HG03460 (cell line): ENCODE measurements at regions not wholly inside any gene's neighbourhood (a gene's known extent, or its start where the extent isn't known, plus 50 kb on each side); places are given as distances from the start of the nearest gene placed in this dataset.

Experiments
- ATAC-seq: cut with Tn5 transposase; IDR thresholded peaks from one replicate; pipeline ENCODE4 v1.9.1; 2021; ENCODE audit not compliant: unreplicated experiment

GRCh38 chr10:70939441-70940003, 51.2 kb upstream of the PCBD1 start:
- no peak for ATAC-seq

- no peak for ATAC-seq
These were observed 52.6 kb upstream of the PCBD1 start for GRCh38 chr10:70940834-70941568.

GRCh38 chr10:70942125-70942524, 53.8 kb upstream of the PCBD1 start:
- no peak for ATAC-seq

DNA sequence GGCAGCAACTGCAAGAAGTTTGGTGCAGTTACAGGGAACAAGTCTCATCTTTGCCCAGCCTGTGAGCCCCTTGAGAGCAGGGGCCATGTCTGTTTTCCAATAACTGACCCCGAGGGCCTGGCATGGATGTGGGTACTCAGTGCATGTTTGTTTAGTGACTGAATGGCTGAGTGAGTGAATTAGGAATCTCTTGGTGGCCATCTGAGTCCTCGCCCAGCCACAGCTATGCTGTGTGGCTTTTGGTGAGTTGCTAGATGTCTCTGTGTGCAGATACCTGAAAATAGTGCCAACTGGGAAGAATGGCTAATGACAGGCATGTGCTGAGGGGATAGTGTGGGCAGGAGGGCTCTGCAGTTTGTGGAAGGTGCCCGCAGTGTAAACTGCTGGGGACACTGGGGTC, 54.4 kb upstream of the PCBD1 start:
- no peak for ATAC-seq

DNA sequence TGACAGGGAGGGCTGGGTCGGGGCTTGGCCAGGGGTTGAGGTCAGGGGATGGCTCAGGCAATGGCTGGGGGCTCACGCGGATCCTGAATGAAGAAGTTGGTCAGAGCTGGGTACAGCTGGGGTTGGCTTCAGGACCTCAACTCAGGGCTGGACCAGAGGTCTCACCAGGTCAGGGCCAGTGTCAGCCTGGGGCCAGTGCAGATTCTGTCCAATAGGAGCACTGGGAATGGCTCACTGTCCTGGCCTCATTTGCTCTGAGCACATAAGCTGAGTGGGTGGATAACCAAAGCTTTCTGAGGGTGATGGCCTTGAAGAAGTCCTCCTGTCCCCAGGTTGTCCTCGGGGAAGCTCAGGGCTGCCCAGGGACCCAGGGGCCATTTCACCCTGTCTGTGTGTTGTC, 54.9 kb upstream of the PCBD1 start:
- no peak for ATAC-seq

- ATAC-seq, result no peak
These were observed 55.6 kb upstream of the PCBD1 start for GRCh38 chr10:70943841-70944466.

- ATAC-seq, result no peak
These were observed 61.7 kb upstream of the PCBD1 start for GRCh38 chr10:70950037-70950436.

DNA sequence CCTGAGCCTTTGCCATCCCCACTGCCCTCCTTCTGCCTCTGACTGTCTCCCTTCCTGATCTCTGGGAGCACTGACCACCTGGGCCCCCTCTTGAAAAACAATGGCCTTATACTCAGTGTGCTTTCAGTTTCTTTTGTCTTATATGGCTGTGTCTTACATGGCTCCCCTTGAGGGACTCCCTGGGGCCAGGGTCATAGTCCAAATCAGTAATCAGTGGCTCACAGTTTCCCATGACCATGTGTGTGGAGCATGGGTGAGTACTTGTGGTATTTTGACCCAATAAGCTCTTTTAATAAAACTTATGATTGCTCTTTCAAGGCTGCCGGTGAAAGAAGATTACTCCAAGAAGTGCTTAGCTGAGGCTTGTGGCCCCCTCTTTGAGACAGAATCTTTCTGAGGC, 62.4 kb upstream of the PCBD1 start:
- no peak for ATAC-seq

DNA sequence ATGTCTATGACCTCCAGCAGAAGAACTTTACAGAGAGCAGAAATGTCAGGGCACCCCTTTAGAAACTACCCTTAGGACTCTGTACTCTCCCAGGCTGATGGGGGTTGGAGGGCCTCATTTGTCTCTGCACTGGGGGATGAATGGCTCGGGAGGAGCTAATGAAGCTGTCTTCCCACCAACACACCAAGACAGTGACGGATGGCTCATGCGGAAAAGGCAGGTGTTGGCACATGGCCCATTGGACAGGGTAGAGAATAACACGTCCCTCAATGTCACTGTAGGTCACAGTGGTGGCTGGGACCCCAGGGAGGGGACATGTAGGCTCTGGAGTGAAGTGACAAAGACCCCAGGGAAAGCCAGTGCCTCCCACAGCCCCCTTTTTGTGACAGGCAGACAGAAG, 64.0 kb upstream of the PCBD1 start:
- ATAC-seq, result no peak

DNA sequence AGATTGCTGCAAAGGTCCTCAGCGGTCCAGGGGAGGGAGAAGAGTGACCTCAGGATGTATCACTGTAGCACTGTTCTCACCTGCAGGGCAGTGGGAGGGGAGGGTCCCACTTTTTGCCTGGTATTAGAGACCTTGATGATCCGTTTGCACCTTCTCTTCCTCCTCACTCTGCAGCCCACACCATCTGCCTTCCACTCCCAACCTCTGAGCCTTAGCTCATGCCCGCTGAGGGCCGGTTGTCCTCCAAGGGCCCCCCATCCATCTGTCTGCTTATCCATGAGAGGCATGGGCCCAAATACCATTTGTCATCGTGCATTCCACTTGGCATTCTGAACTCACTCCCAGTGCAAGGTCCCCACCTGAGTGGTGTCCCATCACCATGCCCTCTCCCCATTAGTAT, 64.6 kb upstream of the PCBD1 start:
- no peak for ATAC-seq

GRCh38 chr10:70954381-70955176, 66.2 kb upstream of the PCBD1 start:
- ATAC-seq, result no peak

- ATAC-seq, result no peak
These were observed 67.8 kb upstream of the PCBD1 start for GRCh38 chr10:70956029-70956759.

DNA sequence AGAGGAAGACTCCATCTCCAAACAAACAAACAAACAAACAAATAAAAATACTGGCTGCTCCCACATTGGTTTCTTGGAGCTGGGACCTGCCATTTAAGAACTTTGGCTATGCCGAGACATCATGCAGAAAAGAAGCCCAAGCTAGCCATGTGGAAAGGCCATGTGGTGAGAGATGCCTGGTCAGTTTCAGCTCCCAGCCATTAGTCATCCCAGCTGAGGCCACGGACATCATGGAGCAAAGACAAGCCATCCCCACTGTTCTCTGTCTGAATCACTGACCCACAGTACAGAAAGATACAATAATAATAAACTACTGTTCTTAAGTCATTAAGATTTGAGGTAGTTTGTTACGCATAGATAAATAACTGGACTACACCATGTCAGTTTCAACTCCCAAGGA, 70.0 kb upstream of the PCBD1 start:
- no peak for ATAC-seq

DNA sequence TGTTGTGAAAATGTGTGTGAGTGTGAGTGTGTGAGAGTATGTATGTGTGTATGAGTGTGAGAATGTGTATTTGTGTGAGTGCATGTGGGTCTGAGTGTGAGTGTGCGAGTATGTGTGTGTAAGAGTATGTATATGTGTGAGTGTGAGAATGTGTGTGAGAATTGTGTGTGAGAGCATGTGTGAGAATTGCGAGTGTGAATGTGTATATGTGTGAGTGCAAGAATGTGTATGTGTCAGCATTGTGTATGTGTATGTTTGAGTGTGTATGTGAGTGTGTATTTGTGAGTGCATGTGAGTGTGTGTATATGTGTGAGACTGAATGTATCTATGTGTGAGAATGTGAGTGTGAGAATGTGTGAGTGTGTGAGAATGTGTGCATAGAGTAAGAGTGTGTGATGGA, 72.0 kb upstream of the PCBD1 start:
- ATAC-seq, result no peak

GRCh38 chr10:70960783-70961570, 72.6 kb upstream of the PCBD1 start:
- ATAC-seq, result no peak

DNA sequence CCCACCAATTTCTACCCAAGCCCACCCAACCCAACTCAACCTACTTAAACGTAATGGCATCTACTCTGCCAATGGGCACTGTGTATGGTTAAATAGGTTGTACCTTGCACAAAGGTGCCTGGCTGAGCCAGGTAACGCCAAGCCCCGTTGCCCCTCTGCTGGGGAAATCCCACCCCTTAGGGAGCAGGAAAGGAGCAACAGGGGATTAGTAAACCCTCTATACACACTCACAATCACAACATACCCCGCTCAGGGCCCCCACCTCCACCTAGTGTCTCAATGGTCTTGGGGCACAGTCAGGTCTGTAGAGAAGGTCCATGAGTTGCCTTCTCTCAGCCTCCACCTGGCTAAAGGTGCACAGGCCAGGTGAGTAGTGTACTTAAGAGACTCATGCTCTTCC, 74.3 kb upstream of the PCBD1 start:
- no peak for ATAC-seq

DNA sequence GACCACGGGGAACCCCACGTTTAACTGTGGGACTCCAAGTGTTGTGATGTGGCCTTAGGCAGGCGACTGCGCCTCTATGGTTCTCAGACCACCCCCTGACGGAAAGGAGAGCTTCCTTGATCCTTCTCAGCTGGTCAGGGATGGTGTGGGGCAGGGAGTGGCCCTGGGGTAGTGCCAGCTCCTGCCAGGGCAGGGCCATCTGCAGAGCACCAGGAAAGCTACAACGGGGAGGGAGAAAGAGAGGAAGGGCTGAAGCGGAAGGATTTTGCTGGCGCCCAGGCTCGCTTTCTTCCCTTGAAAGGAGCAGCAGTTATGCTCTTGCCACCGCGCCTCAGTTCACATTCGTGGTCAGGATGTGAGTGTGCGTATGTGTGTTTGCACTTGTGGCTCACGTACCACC, 74.9 kb upstream of the PCBD1 start:
- no peak for ATAC-seq

- no peak for ATAC-seq
These were observed 75.9 kb upstream of the PCBD1 start for GRCh38 chr10:70964245-70964644.

DNA sequence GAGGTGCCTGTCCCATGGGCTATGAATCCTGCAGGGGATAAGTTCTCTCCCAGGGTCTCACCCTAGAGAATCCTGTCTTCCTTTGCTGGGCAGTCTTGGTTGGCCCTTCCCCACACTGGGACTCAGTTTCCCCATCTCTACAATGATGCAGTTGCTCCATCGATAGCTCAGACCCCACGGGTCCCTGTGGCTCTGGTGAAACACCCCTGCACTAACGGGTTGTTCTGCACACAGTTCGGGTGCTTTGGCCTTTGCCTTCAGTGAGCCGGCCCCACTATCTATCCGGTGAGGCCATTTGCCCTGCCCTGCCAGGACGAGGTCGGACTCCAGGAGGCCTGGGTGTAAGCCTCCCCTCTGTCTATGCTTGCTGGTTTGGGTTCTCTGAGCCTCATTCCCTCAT, 76.5 kb upstream of the PCBD1 start:
- no peak for ATAC-seq

DNA sequence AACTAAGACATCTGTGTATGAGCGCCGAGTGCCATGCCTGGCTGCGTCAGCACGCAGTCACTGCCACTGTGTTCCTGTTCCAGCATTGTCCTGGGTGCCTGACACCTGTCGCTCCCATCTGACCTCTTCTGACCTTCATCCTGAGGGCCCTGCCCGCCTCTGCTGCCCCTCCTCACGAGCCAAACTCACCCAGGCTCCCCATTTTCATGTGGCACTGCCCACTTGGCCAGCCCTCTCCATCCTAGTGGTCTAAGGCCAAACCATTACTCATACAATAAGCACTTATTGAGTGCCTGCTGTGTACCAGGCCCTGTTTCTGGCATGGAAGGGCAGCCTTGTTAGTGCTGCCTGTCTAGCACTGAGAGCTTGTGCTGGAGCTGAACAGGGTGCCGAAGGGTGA, 77.2 kb upstream of the PCBD1 start:
- ATAC-seq, result no peak
